ENCODE measurements at regions not wholly inside any gene's neighbourhood (a gene's known extent, or its start where the extent isn't known, plus 50 kb on each side); places are given as distances from the start of the nearest gene placed in this dataset.

DNA sequence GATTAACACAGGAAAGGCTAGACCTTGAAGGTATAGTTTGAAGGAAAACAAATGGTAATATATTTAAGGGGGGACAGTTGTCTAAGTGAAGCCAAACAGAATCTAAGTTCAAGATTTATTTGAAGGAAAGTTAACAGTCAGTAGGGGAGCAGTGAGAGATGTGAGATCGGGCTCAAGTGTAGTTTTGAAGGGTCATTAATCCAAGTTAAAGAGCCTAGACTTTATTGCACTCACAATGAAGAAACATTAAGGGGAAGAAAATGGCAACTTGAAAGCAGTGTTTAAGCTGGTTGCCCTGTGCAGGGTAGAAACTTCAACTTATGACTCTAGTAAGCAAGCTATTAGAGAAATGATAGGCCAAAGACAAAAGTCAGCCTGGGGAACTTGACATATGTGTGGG lies 1952.2 kb downstream of the PCDH7 start:
- TF ChIP-seq, protein P1, sequence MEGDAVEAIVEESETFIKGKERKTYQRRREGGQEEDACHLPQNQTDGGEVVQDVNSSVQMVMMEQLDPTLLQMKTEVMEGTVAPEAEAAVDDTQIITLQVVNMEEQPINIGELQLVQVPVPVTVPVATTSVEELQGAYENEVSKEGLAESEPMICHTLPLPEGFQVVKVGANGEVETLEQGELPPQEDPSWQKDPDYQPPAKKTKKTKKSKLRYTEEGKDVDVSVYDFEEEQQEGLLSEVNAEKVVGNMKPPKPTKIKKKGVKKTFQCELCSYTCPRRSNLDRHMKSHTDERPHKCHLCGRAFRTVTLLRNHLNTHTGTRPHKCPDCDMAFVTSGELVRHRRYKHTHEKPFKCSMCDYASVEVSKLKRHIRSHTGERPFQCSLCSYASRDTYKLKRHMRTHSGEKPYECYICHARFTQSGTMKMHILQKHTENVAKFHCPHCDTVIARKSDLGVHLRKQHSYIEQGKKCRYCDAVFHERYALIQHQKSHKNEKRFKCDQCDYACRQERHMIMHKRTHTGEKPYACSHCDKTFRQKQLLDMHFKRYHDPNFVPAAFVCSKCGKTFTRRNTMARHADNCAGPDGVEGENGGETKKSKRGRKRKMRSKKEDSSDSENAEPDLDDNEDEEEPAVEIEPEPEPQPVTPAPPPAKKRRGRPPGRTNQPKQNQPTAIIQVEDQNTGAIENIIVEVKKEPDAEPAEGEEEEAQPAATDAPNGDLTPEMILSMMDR (conservative IDR thresholded peaks at IDR 0.05; ENCODE audit: low read depth, low read length): no peak
- H3K4me3 ChIP-seq (ENCODE audit: low read depth, low read length): no peak overlapping the region
- DNase-seq (ENCODE audit: low read depth): no peak

DNA sequence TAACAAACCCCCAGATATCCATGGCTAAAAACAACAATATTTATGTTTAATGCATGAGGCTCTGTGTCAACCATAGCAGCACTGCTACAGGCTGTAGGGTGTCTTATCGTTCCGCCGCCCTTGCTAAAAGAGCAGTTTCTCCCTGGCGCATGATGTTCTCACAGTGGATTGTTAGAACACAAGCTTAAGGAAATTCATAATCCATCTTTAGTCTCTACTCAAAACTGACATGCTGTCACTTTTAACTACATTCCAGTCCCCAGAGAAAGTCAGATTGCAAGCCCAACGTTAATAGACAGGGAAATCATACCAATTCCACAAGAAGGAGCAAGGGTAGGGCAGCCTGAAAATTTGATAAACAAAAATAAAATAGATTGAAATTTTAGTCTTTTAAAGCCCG lies 1960.8 kb downstream of the PCDH7 start:
- TF ChIP-seq, protein P1 (conservative IDR thresholded peaks at IDR 0.05; ENCODE audit: low read depth, low read length): no peak
- DNase-seq (ENCODE audit: low read depth): no peak
- H3K4me3 ChIP-seq (ENCODE audit: low read depth, low read length): no peak overlapping the region

DNA sequence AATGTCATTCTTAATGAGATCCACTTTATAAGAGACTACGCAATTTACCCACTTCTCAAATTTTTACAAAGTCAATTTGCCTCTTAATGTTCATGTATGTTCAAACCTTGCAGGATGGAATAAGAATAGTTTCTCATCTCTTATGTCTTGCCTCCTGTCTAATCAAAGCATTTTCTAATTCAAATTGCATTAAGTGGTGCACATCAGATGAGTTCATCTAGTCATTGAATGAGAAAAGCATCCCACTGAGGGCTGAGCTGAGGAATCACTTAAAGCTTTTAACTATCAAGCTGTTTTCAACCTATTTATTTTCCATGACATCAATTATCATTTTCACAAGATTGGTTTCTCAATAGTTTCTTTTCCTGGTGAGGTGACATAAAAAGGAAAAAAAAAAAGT lies 1964.0 kb downstream of the PCDH7 start:
- TF ChIP-seq, protein P1 (conservative IDR thresholded peaks at IDR 0.05; ENCODE audit: low read depth, low read length): no peak
- no peak overlapping the region for H3K4me3 ChIP-seq (ENCODE audit: low read depth, low read length)
- DNase-seq (ENCODE audit: low read depth): no peak

DNA sequence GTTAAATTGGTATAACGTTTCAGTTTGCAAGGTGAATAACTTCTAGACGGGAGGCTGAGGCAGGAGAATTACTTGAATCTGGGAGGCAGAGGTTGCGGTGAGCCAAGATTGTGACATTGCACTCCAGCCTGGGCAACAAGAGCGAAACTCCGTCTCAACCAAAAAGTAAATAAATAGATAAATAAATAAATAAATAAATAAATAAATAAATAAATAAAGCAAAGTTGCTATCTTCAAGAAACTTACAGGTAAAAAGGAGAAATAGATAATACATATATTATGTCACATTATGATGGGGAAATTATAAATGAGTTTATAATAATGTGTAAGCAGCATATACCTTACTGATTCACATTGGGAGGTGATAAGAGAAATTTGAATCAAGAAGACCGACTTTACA lies 1966.0 kb downstream of the PCDH7 start:
- no peak for DNase-seq (ENCODE audit: low read depth)
- no peak overlapping the region for H3K4me3 ChIP-seq (ENCODE audit: low read depth, low read length)
- TF ChIP-seq, protein P1 (conservative IDR thresholded peaks at IDR 0.05; ENCODE audit: low read depth, low read length): no peak

DNA sequence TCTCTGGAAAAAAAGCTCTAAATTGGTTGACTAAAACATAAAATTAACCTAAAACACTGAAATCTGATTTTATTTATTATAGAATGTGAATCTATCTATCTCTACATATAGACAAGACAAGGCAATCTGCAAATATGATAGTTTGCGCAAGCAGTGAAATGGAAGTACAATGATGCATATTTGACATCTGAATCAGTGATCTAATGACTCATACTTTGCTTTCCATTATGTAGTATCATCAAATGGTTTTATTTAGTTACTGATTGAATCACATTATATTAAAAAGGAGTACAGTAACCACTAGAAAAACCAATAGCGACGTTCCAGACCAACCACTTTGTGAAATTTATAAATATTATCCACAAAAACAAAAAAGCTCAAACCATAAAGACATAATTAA lies 1969.3 kb downstream of the PCDH7 start:
- TF ChIP-seq, protein P1 (conservative IDR thresholded peaks at IDR 0.05; ENCODE audit: low read depth, low read length): no peak
- DNase-seq (ENCODE audit: low read depth): no peak

DNA sequence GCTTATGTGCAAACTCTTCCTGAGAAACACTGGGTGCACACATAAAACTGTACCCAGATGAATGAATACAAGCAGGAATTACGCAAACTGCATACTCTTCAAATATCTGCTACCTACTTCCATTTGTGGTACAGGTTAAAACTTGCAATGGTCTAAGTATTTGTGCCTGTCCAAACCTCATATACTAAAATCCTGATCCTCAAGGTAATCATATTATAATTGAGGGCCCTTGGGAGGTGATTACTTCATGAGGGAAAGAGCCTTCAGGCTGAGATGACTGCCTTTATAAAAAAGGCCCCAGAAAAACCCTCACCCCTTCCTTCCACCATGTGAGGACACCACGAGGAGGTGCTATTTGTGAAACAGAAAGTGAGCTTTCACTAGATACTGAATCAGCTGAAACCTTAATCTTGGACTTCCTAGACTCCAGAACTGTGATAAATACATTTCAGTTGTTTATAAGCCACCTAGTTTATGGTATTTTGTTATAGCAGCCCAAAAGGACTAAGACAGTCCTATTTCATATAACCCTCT lies 1977.2 kb downstream of the PCDH7 start:
- H3K4me3 ChIP-seq (ENCODE audit: low read depth, low read length): no peak overlapping the region
- no peak for DNase-seq (ENCODE audit: low read depth)
- TF ChIP-seq, protein P1 (conservative IDR thresholded peaks at IDR 0.05; ENCODE audit: low read depth, low read length): peak; percentile 3

More for the DNA sequence above, 1969.3 kb downstream of the PCDH7 start:
- H3K4me3 ChIP-seq (ENCODE audit: low read depth, low read length): no peak overlapping the region

DNA sequence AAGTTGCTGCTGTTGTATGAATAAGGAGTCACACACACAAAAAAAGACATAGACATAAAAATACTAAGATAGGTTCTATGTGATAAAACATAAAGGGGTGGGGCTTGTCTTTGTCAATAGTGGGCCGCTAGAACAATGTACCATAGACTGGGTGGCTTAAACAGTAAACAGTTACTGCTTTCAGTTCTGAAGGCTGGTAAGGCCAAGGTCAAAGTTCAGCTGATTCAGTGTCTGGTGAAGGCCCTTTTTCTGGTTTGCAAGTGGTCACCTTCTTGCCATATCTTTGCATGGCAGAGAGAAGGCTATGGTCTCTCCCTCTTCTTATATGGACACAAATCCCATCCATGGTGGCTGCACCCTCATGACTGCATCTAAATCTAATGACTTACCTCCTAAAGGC lies 1980.7 kb downstream of the PCDH7 start:
- DNase-seq (ENCODE audit: low read depth): no peak
- no peak overlapping the region for H3K4me3 ChIP-seq (ENCODE audit: low read depth, low read length)
- TF ChIP-seq, protein P1 (conservative IDR thresholded peaks at IDR 0.05; ENCODE audit: low read depth, low read length): no peak
